ENCODE measurements at regions not wholly inside any gene's neighbourhood (a gene's known extent, or its start where the extent isn't known, plus 50 kb on each side); places are given as distances from the start of the nearest gene placed in this dataset.

GRCh38 chr4:35066406-35066805, 1177.9 kb downstream of the ARAP2 start:
- TF ChIP-seq TAF1 (IDR thresholded peaks at IDR 0.05; ENCODE audit: borderline replicate concordance, low read depth, low read length) (no peak), POLR2A (IDR thresholded peaks at IDR 0.05; ENCODE audit: low read depth, low read length) (no peak), POLR2AphosphoS5 (IDR thresholded peaks at IDR 0.05; ENCODE audit: low read depth, low read length) (no peak)
